ENCODE measurements at regions not wholly inside any gene's neighbourhood (a gene's known extent, or its start where the extent isn't known, plus 50 kb on each side); places are given as distances from the start of the nearest gene placed in this dataset. TPM values are rescaled to one million over a fixed set of nuclear protein-coding genes. Genes with fewer than 3 reads are reported as not detected.

GRCh38 chr21:38879912-38880576 lies 74.3 kb downstream of the ETS2 start:
- Histone ChIP-seq H3K4me3 (no peak overlapping the region), H3K36me3 (no peaks in the 10 kb centered on the region), H3K27ac (no peak overlapping the region), H3K9me3 (peaks cover 0 to 28% (median 0%) of the 10 kb centered on the region in 4 donors), H3K4me1 (no peaks in the 10 kb centered on the region), H3K27me3 (no peaks in the 10 kb centered on the region)
- TF ChIP-seq POLR2A (IDR thresholded peaks at IDR 0.05), result no peak
- TF ChIP-seq EP300 (IDR thresholded peaks at IDR 0.05), result no peak
- no peak for TF ChIP-seq CTCF (IDR thresholded peaks at IDR 0.05)
- WGBS, 2 donors, result 46 to 66% methylated on average over 4 of the region's 4 CpGs
- no peak for DNase-seq (ENCODE audit: low spot score in 2 of 2)

- Histone ChIP-seq H3K27me3 (no peaks in the 10 kb centered on the region), H3K9me3 (peaks cover 0 to 26% (median 0%) of the 10 kb centered on the region in 4 donors), H3K36me3 (no peaks in the 10 kb centered on the region), H3K27ac (no peak overlapping the region), H3K4me1 (no peaks in the 10 kb centered on the region), H3K4me3 (no peak overlapping the region)
- 91 to 94% methylated on average over 1 of the region's 1 CpG for WGBS, 2 donors
- TF ChIP-seq POLR2A (IDR thresholded peaks at IDR 0.05) (no peak), EP300 (IDR thresholded peaks at IDR 0.05) (no peak), CTCF (IDR thresholded peaks at IDR 0.05) (no peak)
- no peak for DNase-seq (ENCODE audit: low spot score in 2 of 2)
Observed at GRCh38 chr21:38878379-38879179, 72.8 kb downstream of the ETS2 start.

GRCh38 chr21:38875694-38876492 lies 70.2 kb downstream of the ETS2 start:
- no peak for DNase-seq (ENCODE audit: low spot score in 2 of 2)
- no peak for TF ChIP-seq EP300 (IDR thresholded peaks at IDR 0.05)
- no peak for TF ChIP-seq POLR2A (IDR thresholded peaks at IDR 0.05)
- TF ChIP-seq CTCF (IDR thresholded peaks at IDR 0.05), result no peak
- H3K36me3 ChIP-seq, result no peaks in the 10 kb centered on the region
- H3K4me1 ChIP-seq, result no peaks in the 10 kb centered on the region
- peaks cover 0 to 16% (median 0%) of the 10 kb centered on the region in 4 donors for H3K9me3 ChIP-seq
- WGBS, 2 donors, result 78 to 83% methylated on average over 10 of the region's 10 CpGs
- no peaks in the 10 kb centered on the region for H3K27me3 ChIP-seq
- H3K27ac ChIP-seq, result no peak overlapping the region
- no peak overlapping the region for H3K4me3 ChIP-seq

Small RNAs in the stretch of these regions (small RNA-seq; reads per million reads assigned to genes)
- not detected for gene RF00091
